H1 (cell line): ENCODE measurements at regions not wholly inside any gene's neighbourhood (a gene's known extent, or its start where the extent isn't known, plus 50 kb on each side); places are given as distances from the start of the nearest gene placed in this dataset.

Source experiments
- CTCF ChIA-PET: fragments of 300-600 bp; sonication (Branson Sonifier 250); formaldehyde crosslinking; loops from one replicate; lab custom pipeline; 2021; ENCODE audit not compliant: partially characterized antibody; lab: Charles Lee
- POLR2A ChIA-PET: fragments of 300-600 bp; sonication (Branson Sonifier 250); formaldehyde crosslinking; loops from one replicate; lab custom pipeline; 2021; ENCODE audit warnings: inconsistent platforms; ENCODE audit not compliant: partially characterized antibody; lab: Charles Lee
- DNase-seq, 2 experiments: peaks; one replicate each; pipeline versions ENCODE4 v3.0.0 to v3.0.0-alpha.2; 2010 to 2022; ENCODE audit warnings: low spot score in 2 of 2, low read depth in 1 of 2, mixed read lengths in 1 of 2
- FAIRE-seq: peaks from 2 replicates; lab custom pipeline; 2011; peaks lifted over from hg19 to GRCh38; lab: Jason Lieb, UNC
- H2AFZ ChIP-seq: 2 replicates; pipeline ENCODE4 v1.8.1; 2012; ENCODE audit warnings: low read length, inconsistent platforms
- H2AK5ac ChIP-seq: 2 replicates; pipeline ENCODE4 v1.6.1; 2013; ENCODE audit warnings: low read depth, low read length
- H2BK120ac ChIP-seq: replicated peaks from 2 replicates; pipeline ENCODE3; 2013; ENCODE audit warnings: low read depth, low read length, inconsistent platforms
- H2BK12ac ChIP-seq: 2 replicates; pipeline ENCODE4 v1.6.1; 2013; ENCODE audit warnings: low read depth, low read length
- H2BK15ac ChIP-seq: 2 replicates; pipeline ENCODE4 v1.6.1; 2013; ENCODE audit warnings: low read length
- H2BK20ac ChIP-seq: 2 replicates; pipeline ENCODE4 v1.6.1; 2013; ENCODE audit warnings: low read length
- H2BK5ac ChIP-seq: 2 replicates; pipeline ENCODE4 v1.6.1; 2013; ENCODE audit warnings: low read depth, low read length
- H3K14ac ChIP-seq: 2 replicates; pipeline ENCODE4 v1.6.1; 2013; ENCODE audit warnings: inconsistent platforms; ENCODE audit not compliant: insufficient read length
- H3K18ac ChIP-seq: 2 replicates; pipeline ENCODE4 v1.6.1; 2013; ENCODE audit warnings: low read length; ENCODE audit errors: extremely low read depth
- H3K23ac ChIP-seq: 2 replicates; pipeline ENCODE4 v1.6.1; 2013; ENCODE audit warnings: inconsistent platforms; ENCODE audit not compliant: insufficient read length
- H3K23me2 ChIP-seq: 2 replicates; pipeline ENCODE4 v1.6.1; 2013; ENCODE audit warnings: low read depth, low read length
- H3K27ac ChIP-seq: 2 replicates; pipeline ENCODE4 v1.6.1; 2011; ENCODE audit warnings: low read depth, low read length, inconsistent platforms
- H3K27me3 ChIP-seq, 4 experiments: replicated peaks in 1 of 4; 1 replicate in 1 of 4; 2 replicates in 3 of 4; pipeline versions ENCODE4 v1.6.1 to v1.8.1; 2011 to 2013; ENCODE audit warnings: low read length in 3 of 4, mild to moderate bottlenecking in 3 of 4, inconsistent platforms in 2 of 4, mixed read lengths in 2 of 4, moderate library complexity in 1 of 4; ENCODE audit not compliant: control insufficient read depth in 3 of 4, insufficient read depth in 3 of 4; ENCODE audit errors: extremely low read depth in 1 of 4
- H3K36me3 ChIP-seq, 4 experiments: 2 replicates each; pipeline versions ENCODE4 v1.6.1 to v1.8.1; 2011 to 2013; ENCODE audit warnings: mild to moderate bottlenecking in 4 of 4, low read length in 3 of 4, moderate library complexity in 2 of 4, control low read depth in 1 of 4, inconsistent platforms in 1 of 4; ENCODE audit not compliant: insufficient read depth in 4 of 4, control insufficient read depth in 2 of 4
- H3K4ac ChIP-seq: replicated peaks from 2 replicates; pipeline ENCODE3; 2013; ENCODE audit warnings: low read length, low read depth, mixed read lengths, inconsistent platforms; ENCODE audit not compliant: insufficient read length
- H3K4me1 ChIP-seq, 4 experiments: replicated peaks in 1 of 4; 1 replicate in 1 of 4; 2 replicates in 3 of 4; pipeline versions ENCODE4 v1.6.1 to v1.8.1; 2011 to 2013; ENCODE audit warnings: low read length in 3 of 4, inconsistent platforms in 2 of 4, mixed read lengths in 1 of 4; ENCODE audit not compliant: insufficient read depth in 4 of 4, control insufficient read depth in 3 of 4
- H3K4me2 ChIP-seq, 2 experiments: 2 replicates each; pipeline versions ENCODE4 v1.6.1 to v1.8.1; 2011 to 2013; ENCODE audit warnings: low read depth in 2 of 2, low read length in 2 of 2, control low read depth in 1 of 2, inconsistent platforms in 1 of 2, mild to moderate bottlenecking in 1 of 2; ENCODE audit not compliant: insufficient read depth in 1 of 2
- H3K4me3 ChIP-seq, 4 experiments: fragments of 200-600, 300-600 bp in 1 of 4; sonication (generic), shearing (Covaris generic), sonication (Bioruptor Twin) in 1 of 4; 2 replicates each; pipeline versions ENCODE4 v1.5.1 to v1.8.1; 2011 to 2016; ENCODE audit warnings: low read length in 4 of 4, low read depth in 3 of 4, control low read depth in 2 of 4, inconsistent platforms in 2 of 4, mild to moderate bottlenecking in 2 of 4, mixed read lengths in 1 of 4, moderate library complexity in 1 of 4; ENCODE audit not compliant: insufficient read depth in 2 of 4; ENCODE audit errors: extremely low read depth in 1 of 4
- H3K56ac ChIP-seq: replicated peaks from 2 replicates; pipeline ENCODE3; 2013; ENCODE audit warnings: low read depth, mild to moderate bottlenecking, mixed read lengths, low read length, inconsistent platforms; ENCODE audit not compliant: insufficient read length
- H3K79me1 ChIP-seq: 2 replicates; pipeline ENCODE4 v1.6.1; 2013; ENCODE audit warnings: low read depth, low read length, control low read depth
- H3K79me2 ChIP-seq, 2 experiments: 2 replicates each; pipeline versions ENCODE4 v1.6.1 to v1.8.1; 2012 to 2013; ENCODE audit warnings: low read length in 2 of 2, mild to moderate bottlenecking in 2 of 2, inconsistent platforms in 1 of 2; ENCODE audit not compliant: insufficient read depth in 2 of 2, control insufficient read depth in 1 of 2
- H3K9ac ChIP-seq, 4 experiments: replicated peaks in 1 of 4; 1 replicate in 1 of 4; 2 replicates in 3 of 4; pipeline versions ENCODE4 v1.6.1 to v1.8.1; 2011 to 2013; ENCODE audit warnings: low read depth in 3 of 4, low read length in 3 of 4, control low read depth in 2 of 4, mild to moderate bottlenecking in 2 of 4, moderate library complexity in 2 of 4, inconsistent platforms in 1 of 4; ENCODE audit errors: extremely low read depth in 1 of 4
- H3K9me3 ChIP-seq, 2 experiments: 2 replicates each; pipeline versions ENCODE4 v1.6.1 to v1.8.1; 2012 to 2013; ENCODE audit warnings: mild to moderate bottlenecking in 2 of 2, moderate library complexity in 2 of 2, control low read depth in 1 of 2, inconsistent platforms in 1 of 2, low read depth in 1 of 2, low read length in 1 of 2, mixed read lengths in 1 of 2; ENCODE audit not compliant: insufficient read depth in 2 of 2
- H4K20me1 ChIP-seq, 2 experiments: replicated peaks in 1 of 2; 2 replicates each; pipeline versions ENCODE3 to v1.8.1; 2011 to 2013; ENCODE audit warnings: inconsistent platforms in 2 of 2, low read length in 2 of 2, mild to moderate bottlenecking in 1 of 2; ENCODE audit not compliant: insufficient read depth in 2 of 2, control insufficient read depth in 1 of 2
- H4K5ac ChIP-seq: 2 replicates; pipeline ENCODE4 v1.6.1; 2013; ENCODE audit warnings: low read length, low read depth, mixed read lengths, inconsistent platforms; ENCODE audit not compliant: insufficient read length
- H4K8ac ChIP-seq: 2 replicates; pipeline ENCODE4 v1.8.0; 2013; ENCODE audit warnings: mild to moderate bottlenecking, moderate library complexity, low read length, inconsistent platforms; ENCODE audit not compliant: insufficient read depth; ENCODE audit errors: extremely low read depth
- H4K91ac ChIP-seq: replicated peaks from 2 replicates; pipeline ENCODE3; 2013; ENCODE audit warnings: low read length, mixed read lengths, inconsistent platforms; ENCODE audit not compliant: insufficient read length
- CBX5 ChIP-seq: fragments of 300-800, 300-1000 bp; sonication (generic); IDR thresholded peaks from 2 replicates; pipeline ENCODE4 v1.7.1; 2016; ENCODE audit warnings: antibody characterized with exemption, low read length, low read depth
- EZH2 ChIP-seq: fragments of 200-600 bp; sonication (generic); IDR thresholded peaks from 2 replicates; pipeline ENCODE4 v1.7.1; 2012; ENCODE audit warnings: low read depth, mild to moderate bottlenecking, moderate library complexity, low read length, inconsistent platforms; ENCODE audit not compliant: severe bottlenecking
- FOSL1 ChIP-seq: IDR thresholded peaks from 2 replicates; pipeline ENCODE4 v1.6.1; 2011; ENCODE audit warnings: mild to moderate bottlenecking, low read depth, low read length, moderate library complexity; ENCODE audit not compliant: insufficient read depth
- HDAC6 ChIP-seq: IDR thresholded peaks from one replicate; pipeline ENCODE4 v1.7.1; 2012; ENCODE audit warnings: low read depth, mild to moderate bottlenecking, inconsistent platforms, low read length, moderate library complexity
- RFX5 ChIP-seq: IDR thresholded peaks from 2 replicates; pipeline ENCODE4 v1.6.1; 2011; ENCODE audit warnings: low read depth, low read length, improper control_type of control experiment, borderline replicate concordance
- RXRA ChIP-seq: IDR thresholded peaks from 2 replicates; pipeline ENCODE4 v1.6.1; 2011; ENCODE audit warnings: low read depth, mild to moderate bottlenecking, low read length, moderate library complexity; ENCODE audit not compliant: insufficient read depth
- ZNF274 ChIP-seq: IDR thresholded peaks from 2 replicates; pipeline ENCODE4 v1.7.0; 2012; ENCODE audit warnings: low read length, borderline replicate concordance; ENCODE audit errors: extremely low read depth
- WGBS, 2 experiments: shearing (Covaris generic) in 1 of 2; methylation state at CpG; one replicate each; pipeline versions ENCODE4 v1.1.6 to v1.1.7; 2013 to 2015; ENCODE audit warnings: low lambda C conversion rate in 2 of 2, mixed read lengths in 2 of 2, inconsistent platforms in 1 of 2, low coverage in 1 of 2, missing lambda C conversion rate in 1 of 2; ENCODE audit not compliant: insufficient replicate concordance in 2 of 2, insufficient coverage in 1 of 2, insufficient read length in 1 of 2; ENCODE audit errors: extremely low coverage in 1 of 2, missing lambda C conversion rate in 1 of 2; 5-methylcytosine and 5-hydroxymethylcytosine counted together

- 77% methylated on average over 6 of the region's 6 CpGs; no CpG with 5 or more reads in 1 of the 2 experiments for WGBS, 2 experiments
- no peak overlapping the region for H3K18ac ChIP-seq
- DNase-seq (no peak), FAIRE-seq (no peak)
- no peaks in the 10 kb centered on the region for H4K20me1 ChIP-seq
- no peak overlapping the region for H3K23ac ChIP-seq
- H4K5ac ChIP-seq = no peak overlapping the region
- ChIA-PET CTCF (interaction anchor here (0.8 to 2.9 kb wide), 5 partner anchors 11 to 585 kb away, joined by 3 to 13 read pairs (median 3); no protein-coding TSS in a partner anchor), POLR2A (interaction anchor here (1.5 kb wide), 1 partner anchor 10 kb away, joined by 5 read pairs; no protein-coding TSS in a partner anchor)
- H3K36me3 ChIP-seq = no peaks in the 10 kb centered on the region
- no peak for TF ChIP-seq CBX5
- TF ChIP-seq RFX5 = no peak
- no peak for TF ChIP-seq ZNF274
- TF ChIP-seq HDAC6 = no peak
- no peak for TF ChIP-seq RXRA
- no peak for TF ChIP-seq EZH2
- TF ChIP-seq FOSL1 = no peak
- no peak overlapping the region for H3K56ac ChIP-seq
- H3K9ac ChIP-seq = no peak overlapping the region
- no peak overlapping the region for H2BK5ac ChIP-seq
- no peak overlapping the region for H2BK120ac ChIP-seq
- H3K4me1 ChIP-seq = no peaks in the 10 kb centered on the region
- H3K79me1 ChIP-seq = no peaks in the 10 kb centered on the region
- H2BK20ac ChIP-seq = no peak overlapping the region
- H3K4me2 ChIP-seq = no peak overlapping the region
- H4K91ac ChIP-seq = no peak overlapping the region
- no peak overlapping the region for H3K4ac ChIP-seq
- H2AFZ ChIP-seq = 0 out of 2 replicates have a peak overlapping the region, but pooled peaks have one; percentile 31
- H3K27ac ChIP-seq = no peak overlapping the region
- H2BK15ac ChIP-seq = no peak overlapping the region
- H3K4me3 ChIP-seq = no peak overlapping the region
- H2BK12ac ChIP-seq = no peak overlapping the region
- no peaks in the 10 kb centered on the region; a peak in 1 of 7 replicates for H3K27me3 ChIP-seq
- no peaks in the 10 kb centered on the region for H3K23me2 ChIP-seq
- H3K79me2 ChIP-seq = no peaks in the 10 kb centered on the region
- no peak overlapping the region for H2AK5ac ChIP-seq
- H4K8ac ChIP-seq = no peak overlapping the region
- H3K9me3 ChIP-seq = no peaks in the 10 kb centered on the region
- no peak overlapping the region for H3K14ac ChIP-seq
Measured at GRCh38 chr9:95742821-95743220, 132.7 kb upstream of the ERCC6L2 start.
